HEK293 (cell line): ENCODE measurements at regions not wholly inside any gene's neighbourhood (a gene's known extent, or its start where the extent isn't known, plus 50 kb on each side); places are given as distances from the start of the nearest gene placed in this dataset.

ENCODE experiments used
- CTCF ChIA-PET: fragments of 350-600 bp; formaldehyde crosslinking; extraction: SDS; loops from one replicate; lab custom pipeline; 2021; ENCODE audit warnings: antibody characterized with exemption; lab: Yijun Ruan, JAX
- POLR2A ChIA-PET: fragments of 300-600 bp; formaldehyde crosslinking; extraction: SDS; loops from one replicate; lab custom pipeline; 2020; ENCODE audit warnings: antibody characterized with exemption, inconsistent platforms; lab: Yijun Ruan, JAX
- H3K27ac ChIP-seq: fragments of 200-500 bp; sonication (Bioruptor generic); 2 replicates; pipeline ENCODE4 v1.5.1; 2014; ENCODE audit warnings: low read depth, low read length, control low read depth, inconsistent platforms; ENCODE audit errors: extremely low read depth
- H3K36me3 ChIP-seq, 2 experiments: fragments of 200-500 bp in 1 of 2; sonication (Bioruptor generic) in 1 of 2; 1 replicate in 1 of 2; 2 replicates in 1 of 2; pipeline ENCODE4 v1.5.1; 2014 to 2017; ENCODE audit warnings: inconsistent platforms in 2 of 2, low read length in 2 of 2; ENCODE audit not compliant: control insufficient read depth in 2 of 2, insufficient read depth in 1 of 2
- H3K4me1 ChIP-seq: fragments of 200-500 bp; sonication (Bioruptor generic); 2 replicates; pipeline ENCODE4 v1.5.1; 2014; ENCODE audit warnings: mild to moderate bottlenecking, low read length, inconsistent platforms; ENCODE audit not compliant: control insufficient read depth, insufficient read depth
- H3K4me3 ChIP-seq: 2 replicates; pipeline ENCODE4 v1.5.1; 2011; ENCODE audit warnings: low read depth, mild to moderate bottlenecking, control low read depth, low read length, moderate library complexity
- H3K9me3 ChIP-seq: fragments of 200-500 bp; sonication (Bioruptor generic); 2 replicates; pipeline ENCODE4 v1.5.1; 2014; ENCODE audit warnings: low read depth, low read length, inconsistent platforms; ENCODE audit not compliant: control insufficient read depth, insufficient read depth
- BCL6B ChIP-seq: fragments of 450-650 bp; formaldehyde crosslinking; IDR thresholded peaks from 2 replicates; pipeline ENCODE4 v1.5.1; 2017; ENCODE audit warnings: missing biosample characterization, missing genetic modification characterization
- CTCF ChIP-seq: fragments of 450-650 bp; formaldehyde crosslinking; IDR thresholded peaks from 2 replicates; pipeline ENCODE4 v1.5.1; 2016; ENCODE audit warnings: missing biosample characterization, missing genetic modification characterization
- GLIS1 ChIP-seq: fragments of 450-650 bp; formaldehyde crosslinking; IDR thresholded peaks from 2 replicates; pipeline ENCODE4 v1.5.1; 2016; ENCODE audit warnings: missing biosample characterization, missing genetic modification characterization
- KLF17 ChIP-seq: fragments of 450-650 bp; formaldehyde crosslinking; IDR thresholded peaks from 2 replicates; pipeline ENCODE4 v1.5.1; 2016; ENCODE audit warnings: missing biosample characterization, missing genetic modification characterization
- PRDM10 ChIP-seq: fragments of 450-650 bp; formaldehyde crosslinking; IDR thresholded peaks from 2 replicates; pipeline ENCODE4 v1.5.1; 2016; ENCODE audit warnings: missing biosample characterization, missing genetic modification characterization
- REST ChIP-seq: fragments of 450-650 bp; formaldehyde crosslinking; IDR thresholded peaks from 2 replicates; pipeline ENCODE4 v1.5.1; 2016; ENCODE audit warnings: missing biosample characterization, missing genetic modification characterization
- YY1 ChIP-seq: fragments of 450-650 bp; formaldehyde crosslinking; IDR thresholded peaks from 2 replicates; pipeline ENCODE4 v1.5.1; 2018; ENCODE audit warnings: missing biosample characterization, missing genetic modification characterization
- ZNF121 ChIP-seq: fragments of 450-650 bp; formaldehyde crosslinking; IDR thresholded peaks from 2 replicates; pipeline ENCODE4 v1.5.1; 2016; ENCODE audit warnings: missing biosample characterization, missing genetic modification characterization
- ZNF23 ChIP-seq: fragments of 450-650 bp; formaldehyde crosslinking; IDR thresholded peaks from 2 replicates; pipeline ENCODE4 v1.5.1; 2016; ENCODE audit warnings: missing biosample characterization, missing genetic modification characterization, borderline replicate concordance
- ZNF341 ChIP-seq: fragments of 450-650 bp; formaldehyde crosslinking; IDR thresholded peaks from 2 replicates; pipeline ENCODE4; 2016; ENCODE audit warnings: low read depth, missing biosample characterization, missing genetic modification characterization
- ZNF394 ChIP-seq: fragments of 450-650 bp; formaldehyde crosslinking; IDR thresholded peaks from 2 replicates; pipeline ENCODE4 v1.5.1; 2016; ENCODE audit warnings: missing biosample characterization, missing genetic modification characterization, mild to moderate bottlenecking, moderate library complexity, borderline replicate concordance
- ZNF426 ChIP-seq: fragments of 450-650 bp; formaldehyde crosslinking; IDR thresholded peaks from 2 replicates; pipeline ENCODE4 v1.5.1; 2017; ENCODE audit warnings: missing biosample characterization, missing genetic modification characterization, mild to moderate bottlenecking, inconsistent platforms, moderate library complexity
- ZNF510 ChIP-seq: fragments of 450-650 bp; formaldehyde crosslinking; IDR thresholded peaks from 2 replicates; pipeline ENCODE4 v1.5.1; 2018; ENCODE audit warnings: mild to moderate bottlenecking, missing genetic modification characterization, missing biosample characterization; ENCODE audit not compliant: insufficient replicate concordance
- ZNF664 ChIP-seq: fragments of 450-650 bp; formaldehyde crosslinking; IDR thresholded peaks from 2 replicates; pipeline ENCODE4 v1.5.1; 2016; ENCODE audit warnings: missing biosample characterization, missing genetic modification characterization
- ZSCAN23 ChIP-seq: fragments of 450-650 bp; formaldehyde crosslinking; IDR thresholded peaks from 2 replicates; pipeline ENCODE4 v1.5.1; 2016; ENCODE audit warnings: missing biosample characterization, missing genetic modification characterization

- no peak for TF ChIP-seq ZNF426
- no peak for TF ChIP-seq GLIS1 (tag by site-specific recombination)
- POLR2A ChIA-PET = no interaction called here
- Histone ChIP-seq H3K4me1 (no peaks in the 10 kb centered on the region), H3K36me3 (no peaks in the 10 kb centered on the region), H3K4me3 (no peak overlapping the region), H3K27ac (no peak overlapping the region), H3K9me3 (no peaks in the 10 kb centered on the region)
- CTCF ChIA-PET = interaction anchor here (0.5 to 1.3 kb wide), 4 partner anchors 11 to 152 kb away, joined by 3 to 4 read pairs (median 3); no protein-coding TSS in a partner anchor
Measured at GRCh38 chr7:142425281-142425680, 167.4 kb upstream of the PRSS58 start.

- TF ChIP-seq BCL6B (tag by site-specific recombination) = no peak
- TF ChIP-seq ZNF394 (tag by site-specific recombination) = no peak
- no peak for TF ChIP-seq ZNF664
- TF ChIP-seq YY1 (tag by site-specific recombination) = no peak
- TF ChIP-seq ZNF121 (tag by site-specific recombination) = no peak
- TF ChIP-seq KLF17 (tag by site-specific recombination) = no peak
- no peak for TF ChIP-seq CTCF
- no peak for TF ChIP-seq ZSCAN23 (tag by site-specific recombination)
- no peak for TF ChIP-seq ZNF510 (tag by site-specific recombination)
- POLR2A ChIA-PET = no interaction called here
- H3K36me3 ChIP-seq = no peaks in the 10 kb centered on the region
- no peak overlapping the region for H3K4me3 ChIP-seq
- no peaks in the 10 kb centered on the region for H3K4me1 ChIP-seq
- no peak overlapping the region for H3K27ac ChIP-seq
- CTCF ChIA-PET = interaction anchor here (0.6 to 1.7 kb wide), 9 partner anchors 10 to 100 kb away, joined by 3 to 7 read pairs (median 4); no protein-coding TSS in a partner anchor
- H3K9me3 ChIP-seq = no peaks in the 10 kb centered on the region
Measured at GRCh38 chr7:142422621-142423020, 164.8 kb upstream of the PRSS58 start.

- ChIA-PET CTCF (interaction anchor here (0.7 to 1.7 kb wide), 8 partner anchors 8 to 82 kb away, joined by 3 to 10 read pairs (median 6); no protein-coding TSS in a partner anchor), POLR2A (no interaction called here)
- Histone ChIP-seq H3K27ac (no peak overlapping the region), H3K4me1 (no peaks in the 10 kb centered on the region), H3K36me3 (no peaks in the 10 kb centered on the region), H3K4me3 (no peak overlapping the region), H3K9me3 (no peaks in the 10 kb centered on the region)
- no peak for TF ChIP-seq ZNF23 (tag by site-specific recombination)
- TF ChIP-seq PRDM10 (tag by site-specific recombination) = no peak
- peak; percentile 76 for TF ChIP-seq REST (tag by site-specific recombination)
- peak; percentile 56 for TF ChIP-seq CTCF
- 0 out of 2 replicates have a peak, but pooled peaks have one; percentile 21 for TF ChIP-seq ZNF341 (tag by site-specific recombination)
Measured at GRCh38 chr7:142420554-142421362, 162.9 kb upstream of the PRSS58 start.
